ENCODE measurements at regions not wholly inside any gene's neighbourhood (a gene's known extent, or its start where the extent isn't known, plus 50 kb on each side); places are given as distances from the start of the nearest gene placed in this dataset.

DNA sequence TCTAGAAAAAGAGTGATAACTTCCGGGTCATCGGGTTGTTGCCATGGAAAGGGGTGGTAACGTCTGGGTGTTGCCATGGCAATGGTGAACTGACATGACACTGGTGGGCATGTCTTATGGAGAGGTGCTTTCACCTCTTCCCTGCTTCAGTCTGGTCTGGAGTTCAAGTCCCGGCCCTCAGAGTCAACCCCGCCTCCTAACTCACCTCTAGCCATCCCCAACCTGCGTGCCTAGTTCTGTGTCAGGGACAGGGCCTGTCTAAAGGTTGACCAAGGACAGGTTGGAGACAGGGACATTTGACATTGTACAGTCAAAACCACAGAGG lies 96.0 kb downstream of the LSM3 start:
- H3K4me1 ChIP-seq (ENCODE audit: control insufficient read depth, extremely low read depth, insufficient read depth, low read length): no peaks in the 10 kb centered on the region
- no peaks in the 10 kb centered on the region for H3K36me3 ChIP-seq (ENCODE audit: control insufficient read depth in 2 of 2, extremely low read depth in 1 of 2, insufficient read depth in 2 of 2, low read length in 2 of 2)
- intact Hi-C loops (cut with micrococcal nuclease) (no loop called here), dilution Hi-C loops (cut with MboI; ENCODE audit: extremely low pct_ligation_motif_present, low sequenced_read_pairs) (no loop called here)
- no peak for TF ChIP-seq POLR2A (IDR thresholded peaks at IDR 0.05; ENCODE audit: low read depth, low read length)
- TF ChIP-seq POLR2AphosphoS5 (IDR thresholded peaks at IDR 0.05; ENCODE audit: insufficient read depth, low read depth, low read length): no peak
- TF ChIP-seq, protein P1, sequence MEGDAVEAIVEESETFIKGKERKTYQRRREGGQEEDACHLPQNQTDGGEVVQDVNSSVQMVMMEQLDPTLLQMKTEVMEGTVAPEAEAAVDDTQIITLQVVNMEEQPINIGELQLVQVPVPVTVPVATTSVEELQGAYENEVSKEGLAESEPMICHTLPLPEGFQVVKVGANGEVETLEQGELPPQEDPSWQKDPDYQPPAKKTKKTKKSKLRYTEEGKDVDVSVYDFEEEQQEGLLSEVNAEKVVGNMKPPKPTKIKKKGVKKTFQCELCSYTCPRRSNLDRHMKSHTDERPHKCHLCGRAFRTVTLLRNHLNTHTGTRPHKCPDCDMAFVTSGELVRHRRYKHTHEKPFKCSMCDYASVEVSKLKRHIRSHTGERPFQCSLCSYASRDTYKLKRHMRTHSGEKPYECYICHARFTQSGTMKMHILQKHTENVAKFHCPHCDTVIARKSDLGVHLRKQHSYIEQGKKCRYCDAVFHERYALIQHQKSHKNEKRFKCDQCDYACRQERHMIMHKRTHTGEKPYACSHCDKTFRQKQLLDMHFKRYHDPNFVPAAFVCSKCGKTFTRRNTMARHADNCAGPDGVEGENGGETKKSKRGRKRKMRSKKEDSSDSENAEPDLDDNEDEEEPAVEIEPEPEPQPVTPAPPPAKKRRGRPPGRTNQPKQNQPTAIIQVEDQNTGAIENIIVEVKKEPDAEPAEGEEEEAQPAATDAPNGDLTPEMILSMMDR (IDR thresholded peaks at IDR 0.05; ENCODE audit: extremely low read depth in 1 of 2, insufficient read depth in 1 of 2, low read depth in 1 of 2, low read length in 2 of 2): no peak
- TF ChIP-seq, protein P2, sequence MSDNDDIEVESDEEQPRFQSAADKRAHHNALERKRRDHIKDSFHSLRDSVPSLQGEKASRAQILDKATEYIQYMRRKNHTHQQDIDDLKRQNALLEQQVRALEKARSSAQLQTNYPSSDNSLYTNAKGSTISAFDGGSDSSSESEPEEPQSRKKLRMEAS (IDR thresholded peaks at IDR 0.05; ENCODE audit: insufficient read depth, insufficient read length): no peak
- TF ChIP-seq EZH2 (IDR thresholded peaks at IDR 0.05; ENCODE audit: borderline replicate concordance, low read depth, low read length, severe bottlenecking): no peak
- TF ChIP-seq FOS (IDR thresholded peaks at IDR 0.05; ENCODE audit: borderline replicate concordance, insufficient read depth, low read length): no peak
- TF ChIP-seq JUN (IDR thresholded peaks at IDR 0.05; ENCODE audit: borderline replicate concordance, insufficient read depth, insufficient read length, low read depth): no peak
- TF ChIP-seq GATA2 (IDR thresholded peaks at IDR 0.05; ENCODE audit: insufficient read depth, insufficient read length, low read depth, low read length): no peak
- TF ChIP-seq MYC (IDR thresholded peaks at IDR 0.05; ENCODE audit: low read depth, low read length): no peak
- POLR2A ChIA-PET: no interaction called here
- no peak overlapping the region for H3K27ac ChIP-seq (ENCODE audit: insufficient read depth, low read depth, low read length)
- CTCF ChIA-PET: interaction anchor here (0.8 to 3.0 kb wide), 3 partner anchors 187 to 194 kb away, joined by 3 to 35 read pairs (median 5); no protein-coding TSS in a partner anchor
- BruUV-seq (replicated peaks): no TSS peak
- no peaks in the 10 kb centered on the region for H3K27me3 ChIP-seq (ENCODE audit: control insufficient read depth in 2 of 2, insufficient read depth in 2 of 2, low read length in 2 of 2)
- H4K20me1 ChIP-seq (replicated peaks; ENCODE audit: control insufficient read depth, extremely low read depth, insufficient read depth, low read length): no peaks in the 10 kb centered on the region
- no peaks in the 10 kb centered on the region for H3K9me1 ChIP-seq (replicated peaks; ENCODE audit: control insufficient read depth, extremely low read depth, insufficient read depth, low read length)
- FAIRE-seq (no peak), DNase-seq (ENCODE audit: low read depth, low spot score) (no peak)
- no peak overlapping the region for H2AFZ ChIP-seq (ENCODE audit: low read depth, low read length)
- no peaks in the 10 kb centered on the region for H3K9me3 ChIP-seq (replicated peaks; ENCODE audit: control insufficient read depth, insufficient read depth, low read length)
- no peak overlapping the region for H3K4me3 ChIP-seq (replicated peaks in 1 of 3; ENCODE audit: insufficient read depth in 1 of 3, low read depth in 1 of 3, low read length in 3 of 3)
- no peaks in the 10 kb centered on the region for H3K79me2 ChIP-seq (ENCODE audit: control insufficient read depth, insufficient read depth, low read length)
- no peak overlapping the region for H3K4me2 ChIP-seq (ENCODE audit: insufficient read depth, low read length)
- no peak overlapping the region for H3K9ac ChIP-seq (replicated peaks; ENCODE audit: extremely low read depth, insufficient read depth, low read length)
